ENCODE measurements at regions not wholly inside any gene's neighbourhood (a gene's known extent, or its start where the extent isn't known, plus 50 kb on each side); places are given as distances from the start of the nearest gene placed in this dataset.
A peak's percentile ranks its signal among the peaks of the same experiment; 100 is the strongest.

- Histone ChIP-seq H3K27ac (ENCODE audit: low read depth in 1 of 2, low read length in 2 of 2) (no peak overlapping the region), H3K9ac (ENCODE audit: low read depth in 1 of 2, low read length in 2 of 2) (no peak overlapping the region), H3K4me1 (ENCODE audit: control insufficient read depth in 4 of 4, insufficient read depth in 4 of 4, low read length in 3 of 4) (no peaks in the 10 kb centered on the region), H3K9me3 (ENCODE audit: control insufficient read depth in 4 of 4, low read length in 3 of 4) (peaks cover 0 to 7% (median 3%) of the 10 kb centered on the region in 4 donors), H3K4me3 (ENCODE audit: low read depth in 1 of 3, low read length in 3 of 3) (no peak overlapping the region), H3K36me3 (ENCODE audit: control insufficient read depth in 4 of 4, insufficient read depth in 3 of 4, low read depth in 1 of 4, low read length in 3 of 4) (no peaks in the 10 kb centered on the region), H3K27me3 (ENCODE audit: control insufficient read depth in 4 of 4, insufficient read depth in 4 of 4, low read length in 3 of 4) (peaks cover 0 to 8% (median 0%) of the 10 kb centered on the region in 4 donors)
- TF ChIP-seq FOXA1 (IDR thresholded peaks at IDR 0.05) (no peak), EGR1 (IDR thresholded peaks at IDR 0.05; ENCODE audit: low read depth in 2 of 2) (no peak), RXRA (IDR thresholded peaks at IDR 0.05) (no peak), HNF4G (IDR thresholded peaks at IDR 0.05) (no peak), JUND (IDR thresholded peaks at IDR 0.05) (no peak)
- WGBS: 50% methylated on average over 1 of the region's 1 CpG
- peak; percentile 6 for DNase-seq (ENCODE audit: low spot score)
These were observed 428.9 kb downstream of the MATN1 start for GRCh38 chr1:30294508-30294907.

- DNase-seq (ENCODE audit: low spot score): no peak
- no peaks in the 10 kb centered on the region for H3K4me1 ChIP-seq (ENCODE audit: control insufficient read depth in 4 of 4, insufficient read depth in 4 of 4, low read length in 3 of 4)
- H3K27ac ChIP-seq (ENCODE audit: low read depth in 1 of 2, low read length in 2 of 2): no peak overlapping the region
- peaks cover 0 to 7% (median 3%) of the 10 kb centered on the region in 4 donors for H3K9me3 ChIP-seq (ENCODE audit: control insufficient read depth in 4 of 4, low read length in 3 of 4)
- WGBS: 60% methylated on average over 3 of the region's 3 CpGs
- no peaks in the 10 kb centered on the region for H3K36me3 ChIP-seq (ENCODE audit: control insufficient read depth in 4 of 4, insufficient read depth in 3 of 4, low read depth in 1 of 4, low read length in 3 of 4)
- no peak overlapping the region for H3K9ac ChIP-seq (ENCODE audit: low read depth in 1 of 2, low read length in 2 of 2)
- TF ChIP-seq SP1 (IDR thresholded peaks at IDR 0.05) (no peak), TAF1 (conservative IDR thresholded peaks at IDR 0.05) (no peak), CTCF (IDR thresholded peaks at IDR 0.05; ENCODE audit: low read depth, low read length, missing input control) (no peak), ZBTB33 (IDR thresholded peaks at IDR 0.05) (no peak), HNF4A (conservative IDR thresholded peaks at IDR 0.05) (no peak), FOXA1 (IDR thresholded peaks at IDR 0.05) (no peak), RAD21 (IDR thresholded peaks at IDR 0.05) (no peak), JUND (IDR thresholded peaks at IDR 0.05) (no peak), HNF4G (IDR thresholded peaks at IDR 0.05) (no peak), EGR1 (IDR thresholded peaks at IDR 0.05; ENCODE audit: low read depth in 2 of 2) (no peak), RXRA (IDR thresholded peaks at IDR 0.05) (no peak), NR2F2 (IDR thresholded peaks at IDR 0.05) (no peak), ATF3 (IDR thresholded peaks at IDR 0.05) (no peak), MAX (IDR thresholded peaks at IDR 0.05) (no peak), REST (IDR thresholded peaks at IDR 0.05) (no peak), YY1 (IDR thresholded peaks at IDR 0.05) (no peak), FOXA2 (IDR thresholded peaks at IDR 0.05) (no peak), GABPA (IDR thresholded peaks at IDR 0.05 in 1 of 2, conservative IDR thresholded peaks at IDR 0.05 in 1 of 2) (no peak)
- H3K27me3 ChIP-seq (ENCODE audit: control insufficient read depth in 4 of 4, insufficient read depth in 4 of 4, low read length in 3 of 4): peaks cover 0 to 8% (median 0%) of the 10 kb centered on the region in 4 donors
- H3K4me3 ChIP-seq (ENCODE audit: low read depth in 1 of 3, low read length in 3 of 3): no peak overlapping the region
These were observed 430.9 kb downstream of the MATN1 start for GRCh38 chr1:30292451-30292850.
